ENCODE measurements at regions not wholly inside any gene's neighbourhood (a gene's known extent, or its start where the extent isn't known, plus 50 kb on each side); places are given as distances from the start of the nearest gene placed in this dataset.

- no peak for TF ChIP-seq CTCF (IDR thresholded peaks at IDR 0.05)
- no peak for TF ChIP-seq ZFX (IDR thresholded peaks at IDR 0.05; ENCODE audit: borderline replicate concordance)
These were observed 344.7 kb upstream of the USP24 start for GRCh38 chr1:55559842-55560241.

Data from 22Rv1 (cell line).